Activated CD4-positive, alpha-beta T cell treated with anti-CD3 and anti-CD28 coated beads, Interleukin-2, amount 10 ng/mL, durations not matched to agents 24 days and 14 days (primary cell): ENCODE measurements at regions not wholly inside any gene's neighbourhood (a gene's known extent, or its start where the extent isn't known, plus 50 kb on each side); places are given as distances from the start of the nearest gene placed in this dataset.
"Not testable (repeated sequence)": the region's sequence is repeated elsewhere in the genome, so short reads cannot be mapped to it uniquely, and the experiment has no call there.

Source experiments
- DNase-seq: peaks from one replicate; pipeline ENCODE4 v3.0.0; 2022
- H3K27ac Mint-ChIP-seq: one replicate; pipeline ENCODE4 v1.8.0; 2022; ENCODE audit warnings: mild to moderate bottlenecking, mixed read lengths
- H3K27me3 Mint-ChIP-seq: one replicate; pipeline ENCODE4 v1.8.0; 2022; ENCODE audit warnings: mixed read lengths
- H3K36me3 Mint-ChIP-seq: one replicate; pipeline ENCODE4 v1.8.0; 2022; ENCODE audit warnings: low read depth, mild to moderate bottlenecking, mixed read lengths
- H3K4me1 Mint-ChIP-seq: one replicate; pipeline ENCODE4 v1.8.0; 2021; ENCODE audit warnings: mixed read lengths
- H3K4me3 Mint-ChIP-seq: one replicate; pipeline ENCODE4 v1.8.0; 2022; ENCODE audit warnings: mild to moderate bottlenecking, moderate library complexity, mixed read lengths
- H3K9me3 Mint-ChIP-seq: one replicate; pipeline ENCODE4 v1.8.0; 2021; ENCODE audit warnings: mixed read lengths
- intact Hi-C: fragments of 100-400 bp; cut with micrococcal nuclease; formaldehyde crosslinking; loops from one replicate; pipeline ENCODE4 v1.15.1; 2023

DNA sequence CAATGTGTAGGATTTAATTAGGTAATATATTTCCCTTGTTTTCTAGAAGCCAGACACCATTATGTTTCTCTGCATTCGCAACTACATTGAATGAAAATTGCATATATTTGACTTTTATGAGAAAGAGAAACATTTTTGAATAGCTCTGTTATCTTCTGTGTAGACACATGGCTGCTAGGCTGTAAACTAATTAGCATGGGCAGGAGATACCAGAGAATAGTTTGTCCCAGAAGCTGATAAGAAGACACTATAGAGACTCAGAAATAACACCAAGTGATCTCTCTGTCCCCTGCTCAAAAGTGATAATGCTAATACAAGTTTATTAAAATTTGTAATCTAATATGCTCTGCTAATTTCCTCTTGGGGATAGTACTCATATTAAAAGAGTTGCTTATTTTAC is 198.0 kb upstream of the TUSC1 start:
- DNase-seq: no peak
- Mint-ChIP-seq H3K9me3 (peaks cover 6% of the 10 kb centered on the region), H3K4me1 (no peaks in the 10 kb centered on the region), H3K4me3 (no peak overlapping the region), H3K27me3 (no peaks in the 10 kb centered on the region), H3K36me3 (no peaks in the 10 kb centered on the region), H3K27ac (no peak overlapping the region)
- intact Hi-C loops: no loop called here

DNA sequence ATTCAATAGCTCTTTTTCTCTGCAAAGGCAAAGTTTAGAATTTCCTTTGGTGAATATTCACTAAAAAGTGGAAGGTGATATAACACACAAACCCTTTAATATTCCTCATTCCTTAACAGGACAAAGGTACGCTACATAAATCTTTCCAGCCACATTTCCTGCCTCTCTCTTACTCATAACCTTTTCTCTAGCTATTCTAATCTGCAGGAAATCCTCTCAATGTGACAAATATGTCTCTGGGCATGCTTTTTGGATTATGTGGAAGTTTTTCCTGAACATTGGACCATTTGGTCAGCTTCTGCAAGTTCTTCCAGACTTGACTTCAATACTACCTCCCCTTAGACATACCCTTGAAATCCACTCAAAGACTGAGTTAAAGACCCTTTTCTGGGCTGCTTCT is 186.3 kb upstream of the TUSC1 start:
- no peak overlapping the region for H3K4me3 Mint-ChIP-seq

DNA sequence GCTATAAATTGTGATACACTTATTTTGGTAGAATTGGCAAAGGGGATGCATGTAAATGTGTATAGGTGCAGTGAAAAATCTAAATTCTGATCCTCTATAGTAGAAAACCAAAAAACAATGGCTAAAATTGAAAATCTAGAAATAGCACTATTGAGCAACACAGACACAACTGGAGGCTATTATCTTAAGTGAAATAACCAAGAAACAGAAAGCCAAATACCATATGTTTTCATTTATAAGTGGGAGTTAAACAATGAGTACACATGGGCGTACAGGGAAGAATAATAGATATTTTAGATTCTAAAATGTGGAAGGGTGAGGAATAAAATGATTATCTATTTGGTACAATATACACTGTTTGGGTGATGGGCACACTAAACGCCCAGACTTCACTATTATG is 183.2 kb upstream of the TUSC1 start:
- Mint-ChIP-seq H3K4me1 (no peaks in the 10 kb centered on the region), H3K36me3 (no peaks in the 10 kb centered on the region), H3K27ac (no peak overlapping the region), H3K4me3 (no peak overlapping the region), H3K27me3 (no peaks in the 10 kb centered on the region), H3K9me3 (peaks cover 4% of the 10 kb centered on the region)
- intact Hi-C loops: loop anchor here (10.0 kb wide), 1 partner anchor 63 kb away; no protein-coding TSS in a partner anchor
- DNase-seq: no peak

More for the DNA sequence above, 186.3 kb upstream of the TUSC1 start:
- H3K9me3 Mint-ChIP-seq: peaks cover 6% of the 10 kb centered on the region
- no peak overlapping the region for H3K27ac Mint-ChIP-seq
- H3K27me3 Mint-ChIP-seq: no peaks in the 10 kb centered on the region
- intact Hi-C loops: loop anchor here (10.0 kb wide), 1 partner anchor 60 kb away; no protein-coding TSS in a partner anchor
- no peaks in the 10 kb centered on the region for H3K36me3 Mint-ChIP-seq
- DNase-seq: no peak
- H3K4me1 Mint-ChIP-seq: no peaks in the 10 kb centered on the region

DNA sequence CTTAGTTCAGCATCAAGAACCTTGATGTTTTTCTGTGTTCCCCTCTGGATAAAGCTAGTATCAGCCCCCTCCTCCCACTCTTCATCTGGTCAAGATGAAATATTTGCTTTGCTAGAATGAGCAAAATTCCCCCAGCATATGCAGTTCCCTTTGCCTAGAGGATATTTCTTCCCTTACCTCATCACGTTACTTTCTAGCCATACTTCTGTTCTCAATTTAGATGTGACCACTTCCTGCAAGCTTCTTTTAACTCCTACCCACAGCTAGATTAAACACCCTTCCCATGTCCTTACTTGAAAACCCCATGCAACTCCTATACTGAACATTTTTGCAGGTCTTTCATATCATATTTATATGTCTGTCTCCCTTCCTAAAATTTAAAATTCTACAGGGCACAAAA is 178.9 kb upstream of the TUSC1 start:
- H3K4me1 Mint-ChIP-seq: no peaks in the 10 kb centered on the region
- no peak overlapping the region for H3K4me3 Mint-ChIP-seq
- no peaks in the 10 kb centered on the region for H3K27me3 Mint-ChIP-seq
- intact Hi-C loops: no loop called here
- no peak overlapping the region for H3K27ac Mint-ChIP-seq
- DNase-seq: no peak
- no peaks in the 10 kb centered on the region for H3K36me3 Mint-ChIP-seq
- H3K9me3 Mint-ChIP-seq: peaks cover 7% of the 10 kb centered on the region

DNA sequence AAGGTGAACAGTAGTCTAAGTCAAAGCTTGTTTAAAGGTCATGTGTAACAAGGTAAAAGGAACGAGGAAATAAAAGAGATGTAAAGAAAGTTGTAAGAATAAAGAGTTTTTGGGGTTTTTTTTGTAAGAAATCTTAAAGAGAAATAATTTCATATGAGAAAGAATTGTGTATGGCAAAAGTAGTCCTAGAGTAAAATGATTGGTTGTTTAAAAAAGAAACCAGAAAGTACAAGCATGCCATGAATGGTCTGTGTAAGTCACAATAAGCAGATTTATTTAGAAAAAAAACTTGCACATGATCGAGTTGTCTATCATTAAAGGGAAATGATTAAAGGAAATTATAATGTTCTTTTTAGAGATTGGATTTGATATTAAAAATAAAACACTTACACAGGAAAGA is 172.6 kb upstream of the TUSC1 start:
- Mint-ChIP-seq H3K36me3 (no peaks in the 10 kb centered on the region), H3K4me1 (no peaks in the 10 kb centered on the region), H3K4me3 (no peak overlapping the region), H3K27ac (no peak overlapping the region), H3K9me3 (peaks cover 4% of the 10 kb centered on the region), H3K27me3 (no peaks in the 10 kb centered on the region)
- intact Hi-C loops: no loop called here
- DNase-seq: no peak

DNA sequence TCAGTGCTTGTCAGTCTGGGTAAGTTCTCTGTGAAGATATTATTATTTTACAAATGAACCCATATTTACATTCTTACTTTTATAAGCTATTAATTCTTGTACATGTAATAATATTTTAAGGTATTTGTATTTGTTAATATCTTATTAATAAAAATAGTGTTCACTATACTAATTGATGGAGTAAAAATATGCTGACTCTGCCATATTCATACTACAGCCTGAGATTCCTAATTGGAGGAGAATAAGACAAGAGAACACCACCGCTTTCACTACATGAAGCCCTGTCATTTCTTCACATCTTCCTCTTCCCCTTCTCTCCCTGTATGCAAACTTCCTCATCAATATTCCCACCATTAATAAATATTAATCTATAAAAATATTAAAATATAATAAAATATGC is 167.6 kb upstream of the TUSC1 start:
- no peaks in the 10 kb centered on the region for H3K36me3 Mint-ChIP-seq
- H3K27ac Mint-ChIP-seq: no peak overlapping the region
- no peaks in the 10 kb centered on the region for H3K9me3 Mint-ChIP-seq
- H3K27me3 Mint-ChIP-seq: no peaks in the 10 kb centered on the region
- no peak for DNase-seq
- intact Hi-C loops: no loop called here
- H3K4me3 Mint-ChIP-seq: no peak overlapping the region
- H3K4me1 Mint-ChIP-seq: no peaks in the 10 kb centered on the region

DNA sequence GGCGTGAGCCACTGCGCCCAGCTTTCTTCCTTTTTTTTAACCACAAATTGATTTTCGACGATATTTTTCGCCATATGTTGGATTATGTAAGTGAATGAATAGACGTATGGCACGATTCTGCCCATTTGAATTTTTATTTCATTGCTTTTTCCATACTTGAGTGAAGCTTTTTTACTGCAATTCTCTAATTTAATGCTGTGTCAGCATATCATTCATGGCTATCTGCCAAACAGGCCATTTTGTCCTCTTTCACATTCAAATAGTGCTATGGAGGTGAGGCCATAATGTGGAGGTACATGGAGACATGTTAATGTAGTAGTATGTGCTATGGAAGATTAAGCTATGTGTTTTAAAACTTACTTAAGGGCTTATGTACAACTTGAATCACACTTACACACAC is 152.1 kb upstream of the TUSC1 start:
- H3K4me1 Mint-ChIP-seq: no peaks in the 10 kb centered on the region
- peaks cover 5% of the 10 kb centered on the region for H3K9me3 Mint-ChIP-seq
- no peak overlapping the region for H3K4me3 Mint-ChIP-seq
- no peaks in the 10 kb centered on the region for H3K27me3 Mint-ChIP-seq
- DNase-seq: no peak
- no peak overlapping the region for H3K27ac Mint-ChIP-seq
- H3K36me3 Mint-ChIP-seq: no peaks in the 10 kb centered on the region
- intact Hi-C loops: no loop called here

DNA sequence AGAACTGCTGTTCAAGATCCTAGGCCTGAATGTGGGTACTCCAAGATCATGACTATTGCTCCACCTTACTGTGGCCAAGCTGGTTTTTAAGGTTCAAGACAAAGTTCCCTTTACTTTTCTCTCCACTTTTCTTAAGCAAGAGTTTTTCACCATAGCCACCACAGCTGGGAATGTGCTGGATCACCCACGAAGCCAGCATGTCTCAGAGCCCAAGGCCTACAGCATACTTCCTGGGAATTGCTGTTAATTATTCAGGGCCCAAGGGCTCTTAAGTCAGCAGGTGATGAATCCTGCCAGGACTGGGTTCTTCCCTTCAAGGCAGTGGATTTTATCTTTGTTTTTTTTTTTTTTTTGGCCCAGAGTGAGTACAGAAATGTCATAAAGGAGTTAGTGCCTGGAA is 149.4 kb upstream of the TUSC1 start:
- Mint-ChIP-seq H3K27me3 (no peaks in the 10 kb centered on the region), H3K4me1 (no peaks in the 10 kb centered on the region), H3K9me3 (peaks cover 5% of the 10 kb centered on the region), H3K4me3 (no peak overlapping the region), H3K27ac (no peak overlapping the region), H3K36me3 (no peaks in the 10 kb centered on the region)
- DNase-seq: no peak
- intact Hi-C loops: no loop called here

DNA sequence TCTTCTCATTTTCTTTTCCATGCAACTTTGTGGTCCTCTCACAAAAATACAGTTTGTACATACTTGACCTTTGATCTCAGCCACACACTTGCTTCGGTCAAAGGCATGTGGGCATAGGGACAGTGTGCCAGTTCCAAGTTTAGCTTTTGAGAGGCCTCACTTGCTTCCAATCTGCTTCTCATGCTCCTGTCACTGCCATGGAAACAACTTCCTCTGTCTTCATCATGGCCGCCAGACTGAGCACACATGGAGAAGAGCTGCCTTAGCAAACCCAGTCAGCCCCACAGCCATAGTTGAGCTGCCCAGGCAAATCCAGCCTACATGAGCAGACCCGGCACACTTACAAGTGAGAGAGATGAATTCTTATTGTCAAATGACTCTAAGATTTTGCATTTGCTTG is 138.2 kb upstream of the TUSC1 start:
- no peak for DNase-seq
- Mint-ChIP-seq H3K36me3 (no peaks in the 10 kb centered on the region), H3K4me1 (no peaks in the 10 kb centered on the region), H3K27ac (no peak overlapping the region), H3K4me3 (no peak overlapping the region), H3K27me3 (no peaks in the 10 kb centered on the region), H3K9me3 (peaks cover 8% of the 10 kb centered on the region)
- intact Hi-C loops: no loop called here

DNA sequence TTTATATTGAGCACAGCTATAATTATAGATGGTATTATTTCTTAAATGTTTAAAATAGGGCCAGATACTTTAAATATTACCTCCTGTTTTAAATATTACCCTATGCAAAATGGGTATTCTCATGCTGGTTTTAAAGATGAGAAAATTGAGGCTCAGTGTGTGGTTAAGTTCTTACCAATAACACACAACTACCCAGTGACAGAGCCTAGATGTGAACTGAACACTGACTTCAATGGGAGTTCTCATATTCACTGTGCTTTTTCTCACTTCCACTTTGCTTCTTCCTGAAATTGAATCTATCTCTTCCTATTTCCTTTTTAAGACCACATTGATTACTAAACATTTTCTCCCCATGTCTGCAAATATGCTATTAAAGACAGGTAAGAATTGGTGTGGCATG is 135.8 kb upstream of the TUSC1 start:
- H3K9me3 Mint-ChIP-seq: peaks cover 12% of the 10 kb centered on the region
- no peaks in the 10 kb centered on the region for H3K27me3 Mint-ChIP-seq
- H3K27ac Mint-ChIP-seq: no peak overlapping the region
- intact Hi-C loops: no loop called here
- H3K36me3 Mint-ChIP-seq: no peaks in the 10 kb centered on the region
- DNase-seq: no peak
- no peak overlapping the region for H3K4me3 Mint-ChIP-seq
- no peaks in the 10 kb centered on the region for H3K4me1 Mint-ChIP-seq

DNA sequence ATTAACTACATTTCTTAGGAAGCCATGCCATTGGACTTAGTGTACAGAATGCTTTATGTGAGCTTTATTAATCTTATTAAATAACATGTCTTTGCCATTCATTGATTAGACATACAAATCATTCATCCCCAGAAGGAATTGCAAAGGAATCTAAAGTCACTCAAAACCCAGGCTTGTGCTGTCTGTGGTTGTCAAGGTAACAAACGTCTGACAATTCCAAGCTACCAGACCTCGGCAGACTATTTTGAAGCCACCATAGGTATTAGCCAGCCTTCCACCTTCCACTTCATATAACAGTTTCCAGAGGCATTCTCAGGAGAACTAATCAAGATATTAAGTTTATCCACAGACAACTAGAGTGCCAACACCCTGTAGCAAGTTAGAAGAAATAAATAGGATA is 135.2 kb upstream of the TUSC1 start:
- no peaks in the 10 kb centered on the region for H3K27me3 Mint-ChIP-seq
- peaks cover 12% of the 10 kb centered on the region for H3K9me3 Mint-ChIP-seq
- no peaks in the 10 kb centered on the region for H3K36me3 Mint-ChIP-seq
- DNase-seq: no peak
- no peak overlapping the region for H3K27ac Mint-ChIP-seq
- no peaks in the 10 kb centered on the region for H3K4me1 Mint-ChIP-seq
- intact Hi-C loops: no loop called here
- no peak overlapping the region for H3K4me3 Mint-ChIP-seq

DNA sequence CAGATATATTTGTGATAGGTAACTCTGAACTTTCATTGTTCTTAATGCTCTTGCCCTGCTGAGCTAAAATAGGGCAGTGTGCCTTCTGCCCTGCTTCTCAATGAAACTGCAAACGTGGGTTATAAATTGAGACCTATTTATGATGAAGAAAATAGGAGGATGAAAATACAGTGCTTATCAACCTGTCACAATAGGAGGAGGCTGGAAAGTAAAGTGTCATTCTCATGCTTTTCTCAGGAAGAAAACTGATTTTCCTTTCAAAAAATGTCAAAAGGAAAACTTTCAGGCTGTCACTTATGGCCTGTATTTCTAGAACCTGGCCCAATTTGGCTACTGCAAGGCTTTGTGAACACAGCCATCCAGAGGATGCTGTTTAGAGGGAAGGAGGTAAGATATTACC is 130.3 kb upstream of the TUSC1 start:
- Mint-ChIP-seq H3K4me3 (no peak overlapping the region), H3K27me3 (no peaks in the 10 kb centered on the region), H3K36me3 (no peaks in the 10 kb centered on the region), H3K4me1 (no peaks in the 10 kb centered on the region), H3K27ac (no peak overlapping the region), H3K9me3 (peaks cover 21% of the 10 kb centered on the region)
- no peak for DNase-seq
- intact Hi-C loops: no loop called here

DNA sequence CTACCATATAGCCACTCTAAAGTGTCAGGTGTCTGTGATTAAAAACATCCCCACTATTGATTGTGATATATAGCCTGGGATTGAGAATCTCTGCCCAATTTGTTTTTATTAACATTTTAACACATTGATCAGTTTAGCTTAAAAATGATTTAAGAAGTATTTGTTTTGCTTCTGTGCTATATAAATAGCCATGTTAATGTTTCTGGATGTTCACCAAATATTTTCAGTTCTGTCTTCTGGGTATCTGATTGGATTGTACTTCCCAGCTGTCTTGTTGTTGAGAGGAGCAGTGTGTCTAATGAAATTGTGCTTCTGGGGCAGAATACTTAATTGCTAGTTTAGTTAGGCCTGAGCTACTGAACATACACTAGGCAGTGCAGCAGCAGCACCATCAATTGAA is 126.6 kb upstream of the TUSC1 start:
- H3K27ac Mint-ChIP-seq: no peak overlapping the region
- intact Hi-C loops: no loop called here

DNA sequence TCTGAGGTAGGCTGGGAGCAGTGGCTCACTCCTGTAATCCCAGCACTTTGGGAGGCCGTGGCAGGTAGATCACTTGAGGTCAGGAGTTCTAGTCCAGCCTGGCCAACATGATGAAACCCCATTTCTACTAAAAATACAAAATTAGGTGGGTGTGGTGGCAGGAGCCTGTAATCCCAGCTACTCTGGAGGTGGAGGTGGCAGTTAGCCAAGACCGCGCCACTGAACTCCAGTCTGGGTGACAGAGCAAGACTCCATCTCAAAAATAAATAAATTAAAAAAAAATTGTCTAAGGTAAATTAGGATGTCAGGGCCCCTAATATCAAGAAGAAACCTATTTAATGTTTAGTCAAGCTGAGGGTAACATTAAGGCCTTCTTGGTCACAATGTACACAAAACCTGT is 123.7 kb upstream of the TUSC1 start:
- H3K4me1 Mint-ChIP-seq, H3K36me3 Mint-ChIP-seq, H3K4me3 Mint-ChIP-seq, H3K27ac Mint-ChIP-seq, DNase-seq, H3K27me3 Mint-ChIP-seq, intact Hi-C loops: not testable (repeated sequence)
- peaks cover 14% of the 10 kb centered on the region for H3K9me3 Mint-ChIP-seq

More for the DNA sequence above, 126.6 kb upstream of the TUSC1 start:
- no peaks in the 10 kb centered on the region for H3K27me3 Mint-ChIP-seq
- H3K4me1 Mint-ChIP-seq: no peaks in the 10 kb centered on the region
- no peak for DNase-seq
- H3K9me3 Mint-ChIP-seq: peaks cover 12% of the 10 kb centered on the region
- no peak overlapping the region for H3K4me3 Mint-ChIP-seq
- no peaks in the 10 kb centered on the region for H3K36me3 Mint-ChIP-seq

DNA sequence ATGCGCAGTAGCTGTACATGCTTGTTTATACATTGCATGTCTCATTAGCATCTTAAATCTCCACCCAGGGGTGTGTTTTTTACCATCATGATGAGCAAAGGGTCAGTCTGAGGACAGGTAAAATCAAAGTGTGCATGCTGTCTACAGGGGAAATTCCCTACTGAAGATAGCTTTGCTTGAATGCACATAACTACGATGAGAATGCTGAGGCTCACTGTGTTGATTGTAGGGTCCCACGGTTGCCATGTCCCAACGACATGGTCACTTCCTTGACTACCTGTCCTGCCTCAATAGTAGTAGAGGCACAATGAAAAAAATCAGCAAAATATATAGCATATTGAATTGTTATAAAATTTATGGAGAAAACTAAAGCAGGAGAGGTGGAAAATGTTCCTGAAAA is 95.6 kb upstream of the TUSC1 start:
- H3K27ac Mint-ChIP-seq: no peak overlapping the region
- no peak overlapping the region for H3K4me3 Mint-ChIP-seq
- H3K27me3 Mint-ChIP-seq: no peaks in the 10 kb centered on the region
- H3K9me3 Mint-ChIP-seq: no peaks in the 10 kb centered on the region
- no peaks in the 10 kb centered on the region for H3K36me3 Mint-ChIP-seq
- intact Hi-C loops: no loop called here
- DNase-seq: no peak
- no peaks in the 10 kb centered on the region for H3K4me1 Mint-ChIP-seq
